ENCODE measurements at regions not wholly inside any gene's neighbourhood (a gene's known extent, or its start where the extent isn't known, plus 50 kb on each side); places are given as distances from the start of the nearest gene placed in this dataset.

DNA sequence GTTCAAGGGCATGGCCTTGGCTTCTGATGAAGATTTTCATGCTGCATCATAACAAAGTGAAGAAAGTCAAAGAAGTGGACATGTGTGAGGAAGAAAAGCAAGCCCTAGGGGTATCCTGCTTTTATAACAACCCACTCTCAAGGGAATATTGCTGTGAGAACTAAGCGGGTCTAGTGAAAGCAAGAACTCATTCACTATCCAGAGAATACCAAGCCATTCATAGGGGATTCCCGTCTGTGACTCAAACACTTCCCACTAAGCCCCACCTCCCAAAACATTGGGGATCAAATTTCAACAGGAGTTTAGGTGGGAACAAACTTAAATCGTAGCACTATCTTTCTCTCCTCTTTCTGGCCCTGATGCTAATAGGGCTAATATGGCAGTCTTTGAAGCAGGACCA lies 98.5 kb upstream of the CTTNBP2NL start:
- H3K4me3 ChIP-seq (ENCODE audit: low read depth, low read length) = no peak overlapping the region
- TF ChIP-seq, protein P1, sequence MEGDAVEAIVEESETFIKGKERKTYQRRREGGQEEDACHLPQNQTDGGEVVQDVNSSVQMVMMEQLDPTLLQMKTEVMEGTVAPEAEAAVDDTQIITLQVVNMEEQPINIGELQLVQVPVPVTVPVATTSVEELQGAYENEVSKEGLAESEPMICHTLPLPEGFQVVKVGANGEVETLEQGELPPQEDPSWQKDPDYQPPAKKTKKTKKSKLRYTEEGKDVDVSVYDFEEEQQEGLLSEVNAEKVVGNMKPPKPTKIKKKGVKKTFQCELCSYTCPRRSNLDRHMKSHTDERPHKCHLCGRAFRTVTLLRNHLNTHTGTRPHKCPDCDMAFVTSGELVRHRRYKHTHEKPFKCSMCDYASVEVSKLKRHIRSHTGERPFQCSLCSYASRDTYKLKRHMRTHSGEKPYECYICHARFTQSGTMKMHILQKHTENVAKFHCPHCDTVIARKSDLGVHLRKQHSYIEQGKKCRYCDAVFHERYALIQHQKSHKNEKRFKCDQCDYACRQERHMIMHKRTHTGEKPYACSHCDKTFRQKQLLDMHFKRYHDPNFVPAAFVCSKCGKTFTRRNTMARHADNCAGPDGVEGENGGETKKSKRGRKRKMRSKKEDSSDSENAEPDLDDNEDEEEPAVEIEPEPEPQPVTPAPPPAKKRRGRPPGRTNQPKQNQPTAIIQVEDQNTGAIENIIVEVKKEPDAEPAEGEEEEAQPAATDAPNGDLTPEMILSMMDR (IDR thresholded peaks at IDR 0.05; ENCODE audit: low read depth, low read length) = no peak

DNA sequence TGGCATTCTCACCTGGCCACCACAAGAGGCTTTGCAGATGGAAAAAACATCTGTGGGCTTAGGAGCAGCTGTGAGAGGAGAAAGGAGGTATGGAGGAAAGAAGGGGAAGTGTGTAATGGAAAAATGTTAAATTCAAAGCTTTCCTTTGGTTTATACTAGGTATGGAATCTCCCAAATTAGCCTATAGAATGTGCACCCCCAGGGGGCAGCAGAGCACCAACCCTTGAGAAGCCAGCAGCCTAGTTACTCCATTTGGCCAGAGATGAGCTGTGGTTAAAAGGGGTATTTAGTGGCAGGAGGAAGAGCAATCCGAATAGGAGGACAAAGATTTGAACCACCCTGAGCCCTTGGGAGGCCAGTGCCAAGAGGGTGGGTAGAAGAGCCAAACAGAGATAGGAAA lies 97.5 kb upstream of the CTTNBP2NL start:
- no peak overlapping the region for H3K4me3 ChIP-seq (ENCODE audit: low read depth, low read length)
- TF ChIP-seq, protein P1 (IDR thresholded peaks at IDR 0.05; ENCODE audit: low read depth, low read length) = peak; percentile 58

DNA sequence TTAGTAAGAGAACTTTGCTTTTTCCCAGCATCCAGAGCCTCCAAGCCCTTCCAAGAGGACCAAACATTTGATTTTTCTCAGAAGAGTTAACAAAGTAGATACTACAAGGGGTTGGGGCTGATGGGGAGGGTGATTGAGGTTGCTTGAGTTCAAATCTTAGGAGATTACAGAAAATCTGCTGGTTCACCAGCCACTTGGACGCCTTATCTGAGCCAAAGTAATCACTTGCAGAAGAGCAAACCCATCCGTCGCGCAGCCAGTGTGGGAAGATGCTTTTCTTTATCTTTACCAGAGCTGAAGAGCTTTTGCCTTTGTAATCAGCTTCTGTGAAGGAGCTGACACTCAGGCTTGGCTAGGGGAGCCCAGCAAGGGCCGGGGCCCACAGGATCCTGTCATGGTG lies 91.9 kb upstream of the CTTNBP2NL start:
- TF ChIP-seq, protein P1 (IDR thresholded peaks at IDR 0.05; ENCODE audit: low read depth, low read length) = no peak
- no peak overlapping the region for H3K4me3 ChIP-seq (ENCODE audit: low read depth, low read length)

DNA sequence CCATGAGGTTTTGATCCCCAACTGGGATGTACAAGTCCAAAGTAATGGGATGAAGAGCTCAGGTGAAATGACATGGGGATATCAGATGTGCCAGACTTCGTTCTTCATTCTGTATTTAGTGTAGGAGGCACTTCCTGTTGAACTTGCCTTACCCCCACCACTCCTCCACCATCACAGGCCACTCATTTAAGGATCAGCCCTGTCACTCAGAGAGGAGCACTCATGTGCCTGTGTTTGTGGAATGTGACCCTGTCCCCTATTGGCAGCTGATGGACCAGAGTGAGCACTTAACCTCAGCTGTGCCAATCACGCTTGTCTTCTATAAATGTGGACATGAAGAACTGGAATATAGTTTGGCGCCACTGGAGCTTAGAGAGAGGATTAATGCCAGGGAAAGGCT lies 91.4 kb upstream of the CTTNBP2NL start:
- H3K4me3 ChIP-seq (ENCODE audit: low read depth, low read length) = no peak overlapping the region
- TF ChIP-seq, protein P1 (IDR thresholded peaks at IDR 0.05; ENCODE audit: low read depth, low read length) = no peak

DNA sequence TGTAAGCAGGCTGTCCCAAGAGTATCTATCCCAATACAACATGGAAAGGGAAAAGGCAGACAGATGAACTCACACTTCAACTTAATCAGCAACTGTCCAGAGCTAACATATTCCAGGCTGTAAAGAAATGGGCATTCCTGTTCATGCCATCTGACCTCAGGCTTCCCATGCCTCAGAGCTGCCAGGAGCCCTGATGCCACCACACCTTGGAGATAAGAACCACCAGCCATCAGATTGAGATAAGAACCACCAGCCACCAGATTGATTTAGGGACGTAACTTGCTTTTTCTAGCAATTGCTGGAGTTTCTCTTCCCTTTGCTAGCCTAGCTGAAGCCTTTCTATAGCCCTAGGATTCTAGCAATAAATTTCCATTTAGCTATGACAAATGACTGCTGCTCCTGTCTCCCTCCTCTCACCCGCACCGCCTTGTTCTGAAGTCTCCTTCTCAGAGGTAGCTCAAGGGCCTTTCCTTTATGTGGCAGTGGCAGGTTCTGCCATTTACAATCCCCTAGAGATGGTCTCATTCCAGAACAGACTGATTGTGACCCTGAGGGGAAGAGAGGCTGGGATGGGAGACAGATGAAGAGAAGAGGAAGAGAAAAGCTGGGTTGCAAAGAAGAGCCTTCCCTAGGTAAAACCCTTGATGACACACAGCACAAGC lies 88.0 kb upstream of the CTTNBP2NL start:
- TF ChIP-seq, protein P1 (IDR thresholded peaks at IDR 0.05; ENCODE audit: low read depth, low read length) = no peak
- H3K4me3 ChIP-seq (ENCODE audit: low read depth, low read length) = no peak overlapping the region

DNA sequence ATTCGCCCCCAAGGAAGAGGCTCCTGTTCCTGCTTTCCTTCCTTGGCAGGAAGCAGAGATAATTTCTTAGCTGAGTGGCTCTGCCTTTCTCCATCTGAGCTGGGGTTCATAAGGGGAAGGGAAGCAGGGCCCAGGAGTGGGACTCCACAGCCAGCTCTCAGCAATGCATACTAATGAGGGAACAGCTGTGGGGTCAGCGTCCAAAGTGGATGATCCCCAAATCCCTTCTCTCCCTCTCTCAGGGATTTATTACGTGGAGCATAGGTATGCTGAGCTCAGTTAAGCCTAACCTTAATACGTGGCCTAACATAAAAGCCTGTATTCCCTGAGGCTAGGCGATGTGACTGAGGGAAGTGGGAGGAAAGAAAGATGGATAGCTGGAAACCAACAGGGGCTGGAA lies 87.3 kb upstream of the CTTNBP2NL start:
- H3K4me3 ChIP-seq (ENCODE audit: low read depth, low read length) = no peak overlapping the region
- TF ChIP-seq, protein P1 (IDR thresholded peaks at IDR 0.05; ENCODE audit: low read depth, low read length) = no peak

DNA sequence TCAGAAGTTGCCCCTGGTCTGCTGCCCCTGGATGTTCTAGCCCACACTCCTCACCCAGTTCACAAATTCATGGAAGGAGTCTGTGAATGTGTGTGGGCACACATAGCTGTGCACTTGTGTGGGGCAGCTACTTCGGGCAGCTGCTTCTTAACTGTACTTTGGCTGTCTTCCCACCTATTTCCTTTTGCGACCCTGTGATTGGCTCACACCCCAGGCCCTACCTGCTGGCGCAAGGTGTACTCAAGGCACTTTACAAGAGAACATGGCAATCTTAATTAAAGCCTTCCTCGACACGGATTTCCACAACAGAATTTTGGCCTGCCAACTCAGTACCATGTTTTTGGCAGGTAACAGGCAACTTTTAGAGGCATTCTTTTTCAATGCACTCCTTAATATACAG lies 86.5 kb upstream of the CTTNBP2NL start:
- TF ChIP-seq, protein P1 (IDR thresholded peaks at IDR 0.05; ENCODE audit: low read depth, low read length) = no peak
- H3K4me3 ChIP-seq (ENCODE audit: low read depth, low read length) = no peak overlapping the region
